Sciatic nerve (tissue), 2 donors: ENCODE measurements at regions not wholly inside any gene's neighbourhood (a gene's known extent, or its start where the extent isn't known, plus 50 kb on each side); places are given as distances from the start of the nearest gene placed in this dataset.

Source experiments
- ATAC-seq: fragments of 200-7000 bp; cut with Tn5 transposase; one replicate; pipeline ENCODE4 v1.9.1; 2020; ENCODE audit warnings: mild to moderate bottlenecking, moderate library complexity
- DNase-seq: peaks from one replicate; pipeline ENCODE4 v3.0.0-alpha.2; 2020; ENCODE audit warnings: low spot score
- intact Hi-C: fragments of 100-400 bp; cut with DNase I; formaldehyde crosslinking; loops from one replicate; pipeline ENCODE4 v1.14.2; 2022
- donor health status: DM: no; HTN: no; CAD: no.
- donor health status: DM: no; HTN: no; CAD: no.

DNA sequence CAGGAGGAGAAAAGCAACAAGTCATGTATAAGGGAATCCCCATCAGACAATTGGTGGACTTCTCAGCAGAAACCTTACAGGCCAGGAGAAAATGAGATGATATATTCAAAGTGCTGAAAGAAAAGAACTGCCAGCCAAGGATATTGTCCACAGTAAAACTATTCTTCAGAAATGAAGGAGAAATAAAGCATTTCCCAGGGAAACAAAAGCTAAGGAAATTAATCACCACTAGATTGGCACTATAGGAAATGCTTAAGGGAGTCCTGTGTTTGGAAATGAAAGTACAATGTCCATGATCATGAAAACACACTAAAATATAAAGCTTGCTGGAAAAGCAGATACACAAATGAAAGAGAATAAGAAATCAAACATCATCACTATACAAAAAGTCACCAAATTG lies 282.0 kb downstream of the BLID start:
- ATAC-seq (no peak), DNase-seq (no peak)
- intact Hi-C loops: no loop called here

GRCh38 chr11:121829159-121829643 lies 286.8 kb downstream of the BLID start:
- ATAC-seq (peak; percentile 97), DNase-seq (no peak)
- intact Hi-C loops: no loop called here

DNA sequence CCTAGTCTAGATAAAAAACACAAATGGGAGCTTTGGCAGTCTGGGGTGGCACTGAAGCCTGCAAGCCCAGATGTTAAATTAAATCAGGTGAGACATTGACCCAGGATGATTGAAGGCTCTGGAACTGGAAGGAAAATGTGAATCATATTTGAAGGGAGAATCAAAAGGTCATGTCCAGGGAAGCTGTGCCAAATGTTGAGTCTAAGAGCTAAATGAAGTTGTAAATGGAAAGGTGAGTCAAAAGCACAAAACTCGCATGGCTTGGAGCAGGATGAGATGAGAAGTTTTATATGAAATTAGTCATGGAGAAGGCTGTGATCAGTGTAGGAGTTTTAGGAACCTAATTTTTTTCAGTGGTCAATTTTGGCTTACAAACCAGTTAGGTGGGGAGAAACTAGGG lies 301.1 kb downstream of the BLID start:
- ATAC-seq (no peak), DNase-seq (no peak)
- intact Hi-C loops: no loop called here

DNA sequence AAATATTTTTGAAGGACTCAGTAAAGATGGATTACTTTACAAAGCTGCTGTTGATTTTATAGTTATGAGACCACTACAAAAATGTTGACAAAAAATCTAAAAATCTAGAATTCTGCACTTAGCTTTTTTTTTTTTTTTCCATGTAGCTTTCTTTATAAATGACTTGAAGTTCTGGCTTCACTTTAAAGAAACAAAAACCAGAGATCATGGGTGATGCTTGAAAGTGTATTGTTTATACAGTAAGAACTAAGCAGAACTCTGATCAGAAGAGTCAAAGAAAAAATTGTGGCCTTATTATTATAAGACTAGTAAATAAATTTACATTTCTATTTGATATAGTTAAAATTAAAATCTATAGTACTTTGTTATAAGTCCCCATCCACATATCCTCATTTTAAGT lies 301.7 kb downstream of the BLID start:
- intact Hi-C loops: no loop called here
- DNase-seq (no peak), ATAC-seq (no peak)

GRCh38 chr11:121810291-121810690 lies 305.7 kb downstream of the BLID start:
- ATAC-seq (no peak), DNase-seq (no peak)
- intact Hi-C loops: no loop called here

DNA sequence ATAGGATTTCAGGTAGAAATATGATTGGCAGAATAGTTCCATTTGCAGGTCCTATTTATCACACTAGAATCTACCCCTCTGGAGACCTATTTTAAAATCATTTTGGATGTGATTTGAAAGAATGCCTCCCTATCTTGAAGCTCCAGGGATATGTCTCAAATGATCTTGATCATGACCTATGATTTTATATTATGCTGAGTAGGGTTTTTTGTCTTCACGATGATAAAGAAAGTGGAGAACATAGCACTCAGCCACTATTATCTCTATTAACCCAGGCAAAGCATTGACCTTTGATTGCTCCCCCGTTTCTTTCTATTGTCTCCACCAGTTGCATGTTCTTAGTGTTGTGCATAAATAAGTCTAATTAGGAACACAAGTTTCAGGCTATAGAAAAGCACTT lies 307.9 kb downstream of the BLID start:
- ATAC-seq: no peak
- intact Hi-C loops: no loop called here
- DNase-seq: no peak

- DNase-seq: no peak
- ATAC-seq: no peak
- intact Hi-C loops: no loop called here
These were observed 309.0 kb downstream of the BLID start for GRCh38 chr11:121807051-121807450.

DNA sequence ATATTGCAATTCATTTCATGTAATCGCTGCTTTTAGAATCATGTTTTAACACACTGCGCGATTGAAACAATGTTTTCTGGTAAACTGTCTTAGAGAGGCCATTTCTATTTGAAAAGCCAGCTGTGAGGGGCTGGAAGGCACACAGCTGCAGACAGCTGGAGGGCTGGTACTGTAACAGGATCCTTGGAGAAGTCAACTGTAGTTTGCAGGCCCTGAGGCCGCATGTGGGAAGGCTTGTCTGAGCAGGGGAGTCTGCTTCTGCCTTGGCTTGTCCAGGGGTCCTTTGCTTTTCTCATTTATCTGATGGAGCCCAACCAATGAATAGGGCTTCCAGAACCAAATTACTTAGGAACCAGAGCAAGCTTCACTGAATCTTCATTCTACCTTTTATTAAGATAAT lies 313.5 kb downstream of the BLID start:
- intact Hi-C loops: no loop called here
- ATAC-seq (no peak), DNase-seq (no peak)

GRCh38 chr11:121801781-121802180 lies 314.2 kb downstream of the BLID start:
- no peak for ATAC-seq
- no peak for DNase-seq
- intact Hi-C loops: no loop called here

- DNase-seq (no peak), ATAC-seq (peak; percentile 43)
- intact Hi-C loops: no loop called here
These were observed 314.6 kb downstream of the BLID start for GRCh38 chr11:121801394-121801748.

GRCh38 chr11:121800731-121801393 lies 315.2 kb downstream of the BLID start:
- intact Hi-C loops: no loop called here
- ATAC-seq (peak; percentile 85), DNase-seq (peak; percentile 67)

GRCh38 chr11:121800240-121800639 lies 315.8 kb downstream of the BLID start:
- peak; percentile 11 for ATAC-seq

GRCh38 chr11:121797496-121797895 lies 318.5 kb downstream of the BLID start:
- ATAC-seq (no peak), DNase-seq (no peak)
- intact Hi-C loops: no loop called here

More at GRCh38 chr11:121800240-121800639, 315.8 kb downstream of the BLID start:
- DNase-seq: no peak
- intact Hi-C loops: no loop called here

DNA sequence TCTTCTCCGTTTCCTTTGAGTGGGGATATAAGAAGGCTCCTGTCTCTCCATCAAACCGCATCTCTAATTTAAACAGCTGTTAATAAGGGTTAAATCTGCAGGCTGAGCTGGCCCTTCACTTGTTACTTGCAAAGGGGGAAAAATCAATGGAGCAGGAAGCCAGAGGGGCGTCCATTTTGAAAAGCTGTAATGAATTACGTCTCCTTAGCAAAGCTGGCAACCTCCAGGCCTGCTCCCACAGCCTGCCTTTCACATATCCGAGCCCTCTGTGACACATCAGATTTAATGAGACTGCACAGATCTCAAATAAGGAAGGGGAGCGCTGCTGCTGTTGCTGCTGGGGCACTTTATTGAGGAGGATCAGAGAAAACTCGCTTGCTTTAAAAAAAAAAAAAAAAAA lies 320.8 kb downstream of the BLID start:
- ATAC-seq (no peak), DNase-seq (no peak)
- intact Hi-C loops: no loop called here

- DNase-seq (no peak), ATAC-seq (no peak)
- intact Hi-C loops: no loop called here
These were observed 321.3 kb downstream of the BLID start for GRCh38 chr11:121794671-121795141.

DNA sequence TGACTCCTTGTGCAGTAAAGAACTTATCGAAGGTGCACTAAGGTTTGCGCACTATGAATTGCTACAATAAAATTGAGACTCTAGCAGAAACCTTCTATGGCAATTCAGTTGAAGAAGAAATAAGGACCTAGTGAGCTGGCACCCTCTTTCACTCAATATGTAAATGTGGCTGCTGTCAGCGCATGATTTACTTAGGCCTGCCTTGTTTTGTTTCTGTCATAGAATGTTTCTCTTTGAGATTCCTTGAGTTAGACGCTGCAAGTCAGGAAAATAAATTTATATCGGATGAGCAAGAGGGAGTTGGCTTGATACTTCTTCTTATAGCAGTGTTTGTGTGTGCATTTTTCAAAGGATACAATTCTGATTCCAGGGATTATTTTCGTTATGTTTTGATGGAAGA lies 322.1 kb downstream of the BLID start:
- DNase-seq: no peak
- no peak for ATAC-seq
- intact Hi-C loops: no loop called here

- intact Hi-C loops: no loop called here
- no peak for ATAC-seq
- no peak for DNase-seq
These were observed 322.7 kb downstream of the BLID start for GRCh38 chr11:121793291-121793690.

- intact Hi-C loops: no loop called here
- ATAC-seq (no peak), DNase-seq (no peak)
These were observed 323.8 kb downstream of the BLID start for GRCh38 chr11:121792185-121792584.

DNA sequence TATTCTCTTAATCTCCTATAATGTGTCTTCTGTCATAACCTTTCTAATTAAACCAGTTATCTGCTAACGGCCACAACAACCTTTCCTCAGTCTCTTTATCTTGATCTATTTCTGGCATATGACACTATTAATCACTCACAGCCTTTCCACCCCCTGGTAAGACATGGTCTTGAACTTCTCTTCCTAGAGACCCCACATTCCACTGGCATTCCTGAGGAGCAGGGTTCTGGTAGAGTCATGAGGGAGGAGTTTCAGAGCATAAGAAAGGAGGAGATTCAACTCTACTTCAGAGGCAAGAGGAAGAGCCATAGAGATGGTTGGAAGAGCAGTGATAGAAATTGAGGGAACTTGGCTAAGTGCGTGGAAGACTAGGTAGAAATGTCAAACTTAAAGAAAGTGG lies 325.6 kb downstream of the BLID start:
- intact Hi-C loops: no loop called here
- ATAC-seq: no peak
- no peak for DNase-seq

GRCh38 chr11:121780971-121781370 lies 328.2 kb upstream of the SORL1-AS1 start:
- ATAC-seq: no peak
- no peak for DNase-seq
- intact Hi-C loops: no loop called here

DNA sequence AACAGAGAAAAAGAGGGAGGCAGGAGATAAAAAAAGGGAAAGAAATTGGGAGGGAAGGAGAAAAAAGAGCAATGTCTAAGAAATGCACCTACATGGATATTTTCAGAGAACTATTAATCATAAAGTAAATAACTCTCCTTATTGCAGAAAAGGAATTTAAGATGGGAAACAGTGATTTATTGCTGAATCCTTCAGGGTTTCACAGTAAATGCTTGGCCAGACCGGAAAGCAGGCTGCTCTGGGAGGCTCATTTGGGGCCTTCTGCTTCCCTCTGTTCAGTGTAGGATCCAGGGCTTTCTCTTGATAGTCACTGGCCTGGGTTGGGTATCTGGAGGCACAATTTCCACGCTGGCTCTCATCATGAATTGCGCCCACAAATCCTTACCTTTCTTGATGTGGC lies 324.3 kb upstream of the SORL1-AS1 start:
- intact Hi-C loops: no loop called here
- DNase-seq: no peak
- ATAC-seq: no peak
